ENCODE measurements at regions not wholly inside any gene's neighbourhood (a gene's known extent, or its start where the extent isn't known, plus 50 kb on each side); places are given as distances from the start of the nearest gene placed in this dataset.

DNA sequence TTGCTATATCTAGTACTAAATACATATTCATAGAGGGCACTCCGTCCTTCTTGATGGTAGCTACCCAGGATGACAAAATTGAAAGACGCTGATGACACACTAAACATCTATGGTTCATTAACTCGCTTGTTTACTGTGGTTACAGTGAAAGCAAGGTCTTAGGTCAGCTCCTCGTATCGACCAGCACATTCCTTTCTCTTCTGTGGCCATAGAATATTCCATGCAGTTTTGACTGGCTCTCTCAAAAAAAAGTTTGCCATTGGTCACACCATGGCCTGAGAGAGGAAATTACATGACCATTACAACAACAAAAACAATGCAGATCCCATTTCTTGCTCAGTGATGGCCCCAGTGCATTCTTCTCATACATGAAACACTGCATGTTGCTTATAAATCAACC, 411.4 kb upstream of the SOX5 start:
- no peak for TF ChIP-seq SP1 (IDR thresholded peaks at IDR 0.05)
- no peak for TF ChIP-seq FOXM1 (IDR thresholded peaks at IDR 0.05; ENCODE audit: borderline replicate concordance)
- TF ChIP-seq TARDBP (IDR thresholded peaks at IDR 0.05): no peak
- no peak for TF ChIP-seq BHLHE40 (IDR thresholded peaks at IDR 0.05; ENCODE audit: borderline replicate concordance)
- TF ChIP-seq LEF1 (IDR thresholded peaks at IDR 0.05; ENCODE audit: borderline replicate concordance): no peak
- TF ChIP-seq, protein P1, sequence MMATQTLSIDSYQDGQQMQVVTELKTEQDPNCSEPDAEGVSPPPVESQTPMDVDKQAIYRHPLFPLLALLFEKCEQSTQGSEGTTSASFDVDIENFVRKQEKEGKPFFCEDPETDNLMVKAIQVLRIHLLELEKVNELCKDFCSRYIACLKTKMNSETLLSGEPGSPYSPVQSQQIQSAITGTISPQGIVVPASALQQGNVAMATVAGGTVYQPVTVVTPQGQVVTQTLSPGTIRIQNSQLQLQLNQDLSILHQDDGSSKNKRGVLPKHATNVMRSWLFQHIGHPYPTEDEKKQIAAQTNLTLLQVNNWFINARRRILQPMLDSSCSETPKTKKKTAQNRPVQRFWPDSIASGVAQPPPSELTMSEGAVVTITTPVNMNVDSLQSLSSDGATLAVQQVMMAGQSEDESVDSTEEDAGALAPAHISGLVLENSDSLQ (IDR thresholded peaks at IDR 0.05): no peak
- no peak for TF ChIP-seq ELF4 (IDR thresholded peaks at IDR 0.05)
- no peak for TF ChIP-seq HDGF (IDR thresholded peaks at IDR 0.05; ENCODE audit: borderline replicate concordance)
- no peak for TF ChIP-seq FOXK2 (IDR thresholded peaks at IDR 0.05)
- TF ChIP-seq NFRKB (IDR thresholded peaks at IDR 0.05): no peak
- no peak for TF ChIP-seq SUZ12 (IDR thresholded peaks at IDR 0.05)
- no peak for TF ChIP-seq FOXA1 (IDR thresholded peaks at IDR 0.05)
- TF ChIP-seq CTBP1 (IDR thresholded peaks at IDR 0.05; ENCODE audit: borderline replicate concordance): no peak
